H4 (cell line): ENCODE measurements at regions not wholly inside any gene's neighbourhood (a gene's known extent, or its start where the extent isn't known, plus 50 kb on each side); places are given as distances from the start of the nearest gene placed in this dataset.

Experiments
- DNase-seq: peaks from one replicate; pipeline ENCODE4 v3.0.0-alpha.2; 2015; ENCODE audit warnings: low spot score

DNA sequence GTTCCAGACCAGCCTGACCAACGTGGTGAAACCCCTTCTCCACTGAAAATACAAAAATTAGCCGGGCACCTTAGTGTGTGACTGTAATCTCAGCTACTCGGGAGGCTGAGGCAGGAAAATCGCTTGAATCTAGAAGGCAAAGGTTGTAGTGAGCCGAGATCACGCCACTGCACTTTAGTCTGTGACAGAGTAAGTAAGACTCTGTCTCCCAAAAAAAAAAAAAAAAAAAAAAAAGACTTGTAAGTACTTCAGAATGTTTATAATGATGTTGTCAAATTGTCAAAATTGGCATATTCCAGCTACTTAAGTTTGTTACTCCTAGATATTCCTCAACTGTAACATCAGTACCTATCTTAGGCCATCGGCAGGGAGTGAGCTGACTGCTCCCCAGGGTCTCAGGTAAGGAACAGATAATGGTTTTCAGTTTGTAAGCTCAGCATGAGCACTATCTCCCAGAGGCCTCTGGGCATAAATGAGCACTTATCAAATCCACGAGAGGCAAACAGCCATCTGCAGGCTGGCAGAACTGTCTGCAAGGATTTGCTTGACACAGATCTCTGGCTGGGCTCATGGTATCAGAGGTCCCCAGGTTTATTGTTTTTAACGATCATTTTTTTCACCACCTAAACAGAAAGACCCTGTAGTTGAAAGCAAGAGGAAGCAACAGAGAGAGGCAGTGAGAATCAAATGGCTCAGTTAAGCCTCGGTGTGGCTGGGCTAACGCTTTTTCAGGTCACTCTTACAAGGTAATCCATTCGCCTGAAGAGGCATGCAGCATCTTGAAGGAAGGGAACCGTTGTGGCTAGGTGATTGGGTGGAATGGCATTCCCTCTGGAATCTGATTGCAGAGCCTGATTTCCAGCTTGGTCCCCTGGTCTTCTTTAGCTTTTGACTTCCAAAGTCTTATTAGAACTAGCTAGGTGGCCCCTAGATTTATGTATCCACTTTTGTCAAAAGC, 115.9 kb downstream of the LY86 start:
- DNase-seq = no peak

DNA sequence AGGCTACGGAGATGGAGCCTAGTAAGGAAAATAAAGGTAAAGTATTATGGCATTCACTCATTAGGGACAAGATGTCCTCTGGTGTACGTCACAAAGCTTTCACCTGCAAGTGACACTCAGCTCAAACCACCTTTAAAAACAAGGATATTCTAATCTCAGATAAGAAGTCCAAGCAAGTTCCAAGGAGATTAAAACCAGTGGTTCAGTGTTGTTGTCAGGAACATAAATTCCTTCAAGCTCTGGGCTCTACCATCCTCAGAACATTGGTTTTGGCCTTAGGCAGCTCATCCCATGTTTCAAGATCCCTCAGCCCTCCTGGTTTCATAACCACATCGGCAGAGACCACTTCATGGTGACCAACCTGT, 116.5 kb downstream of the LY86 start:
- no peak for DNase-seq

DNA sequence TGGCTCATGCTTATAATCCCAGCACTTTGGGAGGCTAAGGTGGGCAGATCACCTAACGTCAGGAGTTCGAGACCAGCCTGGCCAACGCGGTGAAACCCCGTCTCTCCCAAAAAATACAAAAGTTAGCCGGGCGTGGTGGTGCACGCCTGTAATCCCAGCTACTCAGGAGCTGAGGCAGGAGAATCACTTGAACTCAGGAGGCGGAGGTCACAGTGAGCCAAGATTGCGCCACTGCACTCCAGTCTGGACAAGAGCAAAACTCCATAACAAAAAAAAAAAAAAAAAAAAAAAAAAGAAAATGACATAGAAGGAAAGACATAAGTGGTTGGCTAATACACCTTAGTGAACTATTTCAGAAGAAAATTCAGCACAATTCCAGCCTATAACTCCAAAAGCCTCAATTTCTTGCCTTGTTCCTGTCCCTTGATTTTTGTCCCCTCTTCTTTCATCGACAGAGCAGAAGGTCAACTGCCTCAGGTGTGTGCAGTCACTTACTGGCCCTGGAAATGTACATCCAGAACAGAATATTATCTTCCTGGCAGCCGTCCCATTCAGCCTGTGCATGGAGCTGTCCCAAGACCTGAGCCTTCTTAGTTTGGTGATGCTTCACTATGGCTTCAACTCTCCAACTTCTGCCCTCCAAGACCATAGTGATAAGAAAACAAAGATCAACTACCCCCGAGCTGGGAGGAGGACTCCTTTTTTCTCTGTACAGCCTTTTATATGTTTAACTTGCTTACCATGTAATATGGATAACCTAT, 117.6 kb downstream of the LY86 start:
- DNase-seq = no peak

DNA sequence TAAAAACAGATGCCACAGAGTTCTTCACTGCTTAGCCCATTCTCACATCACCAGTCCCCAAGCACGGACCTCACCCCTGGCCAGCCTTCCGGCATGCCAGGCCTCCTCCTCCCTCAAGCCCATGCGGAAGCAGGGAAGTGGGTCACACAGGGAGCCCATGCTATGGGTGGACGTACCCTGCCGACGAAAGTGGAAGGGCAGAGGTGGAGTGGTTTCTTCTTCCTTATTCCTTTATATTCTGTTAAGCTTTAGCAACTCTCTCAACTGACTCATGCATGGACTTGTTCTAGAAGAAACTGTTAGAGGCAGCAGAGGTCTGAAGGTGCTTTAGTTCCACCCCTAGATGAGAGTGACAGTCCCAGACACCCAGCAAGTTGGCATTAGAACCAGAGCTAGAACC, 118.6 kb downstream of the LY86 start:
- DNase-seq = no peak

DNA sequence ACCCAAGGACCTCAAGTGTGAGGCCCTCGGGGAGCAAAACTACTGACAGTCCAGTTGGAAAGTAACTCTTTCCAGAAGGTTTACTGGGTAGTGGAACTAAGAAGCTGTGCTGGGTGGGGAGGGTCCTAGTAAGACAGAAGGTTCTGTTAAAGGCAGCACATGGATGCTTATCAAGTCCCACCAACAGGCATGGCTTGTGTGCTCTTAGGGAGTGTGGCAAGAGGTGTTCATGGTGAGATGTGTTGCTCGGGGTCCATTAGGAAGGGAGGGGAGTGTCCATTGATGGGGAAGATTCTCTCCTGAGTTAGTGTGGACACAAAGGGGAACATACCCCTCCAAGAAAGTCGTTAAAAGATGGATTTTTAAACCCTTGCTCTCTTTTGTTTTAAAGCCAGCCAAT, 120.6 kb downstream of the LY86 start:
- DNase-seq = no peak

DNA sequence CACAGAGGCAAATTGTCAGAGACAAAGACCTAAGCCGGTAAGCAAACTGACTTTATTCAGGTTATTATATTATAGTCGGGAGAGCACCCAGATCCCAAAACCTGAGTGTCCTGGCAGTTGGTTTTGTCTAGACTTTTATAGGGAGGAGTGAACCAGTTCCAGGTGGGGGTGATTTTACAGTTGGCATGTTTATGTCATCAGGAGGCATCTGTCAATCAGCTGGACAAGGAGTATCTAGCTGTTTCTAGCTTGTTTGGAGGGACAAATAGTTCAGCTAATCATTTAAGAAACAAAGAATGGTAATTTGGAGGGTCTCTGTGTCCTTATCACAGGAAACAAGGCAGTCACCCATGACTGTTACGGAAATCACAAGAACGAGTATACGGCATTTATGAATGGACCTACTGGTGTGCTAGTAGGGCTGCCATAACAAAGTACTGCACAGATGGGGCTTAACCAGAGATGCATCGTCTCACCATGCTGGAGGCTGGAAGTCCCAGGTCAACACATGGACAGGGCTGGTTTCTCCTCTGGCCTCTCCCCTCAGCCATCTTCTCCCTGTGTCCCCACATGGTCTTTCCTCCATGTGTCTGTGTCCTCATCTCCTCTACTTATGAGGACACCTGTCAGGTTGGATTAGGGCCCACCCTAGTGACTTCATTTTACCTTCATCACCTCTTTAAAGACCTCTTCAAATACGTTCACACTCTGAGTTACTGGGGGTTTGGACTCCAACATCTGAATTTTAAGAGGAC, 122.7 kb downstream of the LY86 start:
- no peak for DNase-seq

DNA sequence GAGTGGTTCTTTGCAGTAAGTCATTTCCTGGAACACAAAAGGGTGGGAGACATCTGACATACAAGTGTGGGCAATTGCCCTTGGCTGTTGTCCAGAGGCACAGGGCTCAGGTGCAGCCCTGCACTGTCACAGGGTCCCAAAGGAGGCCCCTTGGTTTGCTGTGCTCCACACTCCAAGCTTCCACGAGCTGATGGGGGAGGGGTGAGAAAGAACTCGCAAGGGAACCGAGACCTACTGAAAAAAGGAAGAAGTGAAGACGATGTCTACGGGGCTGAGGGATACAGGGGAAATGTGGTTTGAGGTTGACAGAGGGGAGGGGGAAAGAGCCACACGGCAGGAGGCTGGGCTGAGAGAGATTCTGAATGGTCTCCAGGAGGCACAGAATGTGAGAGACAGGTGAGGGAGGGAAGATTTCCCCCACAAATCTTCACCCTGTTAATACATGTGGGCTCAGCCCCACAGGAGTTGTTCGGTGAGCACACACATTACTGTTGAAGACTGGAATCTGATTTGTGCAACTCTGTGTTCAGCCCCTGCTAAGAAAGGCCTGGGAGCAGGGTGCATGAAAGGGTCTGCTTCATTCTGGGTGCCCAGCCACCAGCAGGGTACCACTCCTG, 123.4 kb downstream of the LY86 start:
- no peak for DNase-seq

DNA sequence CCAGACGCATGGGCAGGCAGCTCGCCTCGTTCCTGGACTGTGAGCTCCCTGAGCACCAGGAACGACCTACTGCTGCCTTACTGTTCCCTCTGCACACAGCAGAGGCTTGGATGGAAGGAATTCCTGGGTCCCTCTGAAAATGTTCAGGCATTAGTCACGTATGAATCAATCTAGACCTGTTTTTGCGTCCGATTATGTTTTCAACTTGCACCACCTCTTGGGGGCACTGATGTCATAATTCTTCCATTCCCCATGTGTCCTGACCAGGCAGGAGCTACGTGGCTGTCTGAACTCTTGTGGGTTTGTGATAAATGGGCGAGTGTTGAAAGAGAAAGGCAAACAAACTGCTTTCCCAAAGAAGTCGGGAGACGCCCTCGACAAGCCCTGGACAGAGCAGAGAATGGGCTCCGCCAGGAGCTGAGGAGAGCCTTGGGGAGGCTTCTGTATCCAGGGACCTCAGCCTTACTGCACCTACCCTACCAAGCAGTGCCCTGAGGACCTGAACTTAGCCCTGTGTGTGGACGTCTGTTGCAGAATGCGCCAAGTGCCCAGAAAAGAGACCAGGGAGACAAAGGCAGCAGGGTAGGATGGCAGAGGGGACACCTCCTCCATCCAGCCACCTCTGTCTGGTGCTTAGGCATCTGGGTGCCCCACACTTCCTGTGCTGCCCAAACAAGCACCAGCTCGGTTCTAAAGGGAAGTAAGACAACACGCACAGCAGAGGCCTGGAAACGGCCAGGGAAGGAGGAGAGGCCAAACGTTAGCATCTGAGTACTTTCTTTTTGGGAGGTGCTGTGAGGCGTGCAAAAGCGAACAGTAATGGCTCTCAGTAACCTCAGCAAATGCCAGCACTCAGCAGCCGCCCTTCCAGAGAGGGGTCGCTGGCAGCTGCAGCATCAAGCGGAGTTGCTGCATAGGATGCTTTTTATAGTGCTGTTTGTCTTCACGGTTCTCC, 124.2 kb downstream of the LY86 start:
- DNase-seq = peak; percentile 88

DNA sequence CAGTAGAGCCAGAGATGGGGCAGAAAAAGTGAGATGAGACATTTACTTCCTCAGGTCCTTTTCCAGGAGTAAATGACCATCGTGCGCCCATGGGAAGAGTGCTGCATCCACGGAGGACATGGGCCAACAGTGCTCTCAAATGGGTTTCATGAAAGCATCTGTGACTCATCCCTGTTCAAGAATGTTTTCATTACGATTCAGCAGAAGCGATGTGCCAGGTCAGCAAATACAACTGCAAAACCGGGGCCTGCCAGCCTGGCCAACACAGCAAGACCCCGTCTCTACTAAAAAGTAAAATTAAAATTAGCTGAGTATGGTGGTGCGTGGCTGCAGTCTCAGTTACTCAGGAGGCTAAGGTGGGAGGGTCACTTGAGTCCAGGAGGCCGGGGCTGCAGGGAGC, 125.1 kb downstream of the LY86 start:
- DNase-seq = no peak

DNA sequence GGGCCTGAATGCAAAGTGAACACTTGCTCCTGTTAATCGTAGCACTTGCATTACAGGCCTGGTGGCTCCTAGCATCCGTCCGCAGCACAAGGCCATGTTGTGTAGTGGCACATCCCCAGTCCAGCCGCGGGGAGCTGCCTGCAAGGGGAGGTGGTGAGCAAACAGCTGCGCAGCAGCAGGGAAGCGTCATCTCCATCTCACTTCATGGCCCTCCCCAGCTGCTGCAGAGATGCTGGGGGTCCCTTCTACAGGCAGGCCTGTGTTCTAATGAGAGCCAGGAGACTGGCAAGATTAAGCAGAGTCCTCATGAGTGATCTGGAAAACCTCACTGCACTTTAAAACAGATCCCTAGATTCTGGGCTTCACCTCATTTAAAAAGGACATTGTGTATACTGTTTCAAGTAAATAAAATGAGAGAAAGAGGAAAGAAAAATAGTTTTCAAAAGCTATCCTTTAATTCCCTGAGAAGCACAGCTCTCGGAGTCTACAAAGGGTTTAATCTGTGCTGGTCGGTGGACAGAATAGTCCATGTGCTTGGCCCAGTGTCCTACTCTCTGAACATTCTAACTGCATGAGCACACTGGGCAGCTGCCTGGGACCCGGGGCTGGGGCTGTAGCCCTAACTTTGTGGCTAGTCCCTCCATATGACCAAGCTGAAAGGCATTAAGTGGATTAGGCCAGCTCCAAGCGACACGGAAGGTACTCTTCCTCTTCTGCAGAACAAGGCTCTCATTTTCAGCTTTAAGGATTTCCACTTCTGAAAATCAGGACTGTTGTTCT, 125.8 kb downstream of the LY86 start:
- DNase-seq = no peak

DNA sequence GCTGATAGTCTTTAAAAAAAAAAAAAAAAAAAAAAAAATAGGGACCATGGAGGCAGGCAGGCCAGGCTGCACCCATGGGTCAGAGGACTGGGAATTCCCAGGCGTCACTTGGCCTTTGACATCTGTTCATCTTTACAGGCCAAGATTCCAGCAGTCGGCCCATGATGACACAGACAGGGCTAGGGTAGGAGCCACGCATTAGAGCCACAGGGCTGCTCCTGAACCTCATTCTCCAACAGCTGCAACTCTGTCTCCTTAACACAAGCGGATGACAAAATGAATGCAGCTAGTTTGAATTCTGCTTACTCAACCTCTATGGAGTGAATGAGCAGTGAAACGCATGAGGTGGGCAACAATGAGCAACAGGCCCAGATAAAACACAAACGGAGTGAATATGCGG, 126.4 kb downstream of the LY86 start:
- no peak for DNase-seq

DNA sequence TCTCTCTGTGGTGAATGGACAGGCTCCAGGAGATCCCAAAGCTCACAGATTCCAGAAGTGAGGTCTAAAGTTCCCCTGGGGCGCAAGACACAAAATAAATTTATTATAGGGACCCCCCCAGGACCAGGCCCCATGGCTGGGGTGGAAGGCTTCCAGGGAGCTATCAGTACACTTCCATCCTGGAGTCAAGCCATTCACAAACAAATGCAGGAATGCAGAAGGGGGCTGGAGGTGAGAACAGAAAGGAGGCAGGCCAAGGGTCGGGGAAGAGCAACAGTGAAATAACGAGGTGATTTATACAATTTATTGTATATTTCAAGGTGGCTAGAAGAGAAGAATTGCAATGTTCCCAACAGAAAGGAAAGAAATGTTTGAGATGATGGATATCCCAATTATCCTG, 126.9 kb downstream of the LY86 start:
- DNase-seq = no peak

DNA sequence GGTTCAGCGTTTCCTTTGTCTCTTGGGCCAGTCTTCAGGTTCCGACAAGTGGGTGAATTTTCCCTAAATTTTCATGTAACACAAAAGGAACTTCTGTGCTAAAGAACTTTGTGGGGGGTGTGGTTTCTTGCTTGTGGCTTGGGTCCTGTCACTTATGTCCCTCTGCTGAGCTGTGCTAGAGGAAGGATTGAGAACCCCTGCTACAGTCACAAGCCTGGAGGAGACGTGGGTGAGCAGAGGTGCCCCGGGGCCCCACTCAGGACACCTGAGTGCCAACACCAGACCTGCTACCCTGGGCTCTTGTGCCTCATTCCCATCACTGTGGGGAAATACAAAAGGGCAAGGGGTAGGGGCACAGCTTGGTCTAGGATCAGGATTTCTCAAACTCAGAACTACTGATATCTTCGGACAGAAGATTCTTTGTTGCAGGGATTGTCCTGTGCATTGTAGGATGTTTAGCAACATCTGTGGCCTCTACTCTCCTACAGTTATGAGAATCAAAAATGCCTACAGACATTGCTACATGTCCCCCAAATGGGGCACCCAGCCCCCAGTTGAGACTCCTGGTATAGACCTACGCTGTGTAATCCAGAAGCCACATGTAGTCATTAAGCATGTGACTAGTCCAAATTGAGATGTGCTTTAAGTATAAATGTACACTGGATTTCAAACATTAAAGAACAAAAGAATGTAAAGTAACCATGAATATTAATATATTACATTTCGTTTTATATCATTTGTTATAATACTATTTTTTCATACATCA, 128.7 kb downstream of the LY86 start:
- no peak for DNase-seq

DNA sequence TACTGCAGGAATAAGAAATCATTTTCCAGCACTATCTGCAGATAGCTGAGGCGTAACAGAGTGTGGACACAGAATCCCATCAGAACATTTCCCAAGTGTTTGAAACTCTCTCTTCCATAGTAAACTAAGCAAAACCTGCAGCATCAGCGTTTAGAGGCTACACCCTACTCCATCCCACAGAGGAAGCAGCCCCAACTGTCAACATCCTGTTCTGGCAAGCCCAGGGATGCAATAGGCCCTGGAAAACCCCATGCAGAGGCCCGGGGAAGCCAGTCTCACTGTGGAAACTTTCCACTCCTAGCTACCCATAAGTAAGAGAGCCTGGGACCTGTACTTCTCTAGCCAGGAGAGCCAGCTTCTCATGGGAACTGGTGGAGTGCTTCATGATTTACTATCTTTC, 129.4 kb downstream of the LY86 start:
- no peak for DNase-seq

DNA sequence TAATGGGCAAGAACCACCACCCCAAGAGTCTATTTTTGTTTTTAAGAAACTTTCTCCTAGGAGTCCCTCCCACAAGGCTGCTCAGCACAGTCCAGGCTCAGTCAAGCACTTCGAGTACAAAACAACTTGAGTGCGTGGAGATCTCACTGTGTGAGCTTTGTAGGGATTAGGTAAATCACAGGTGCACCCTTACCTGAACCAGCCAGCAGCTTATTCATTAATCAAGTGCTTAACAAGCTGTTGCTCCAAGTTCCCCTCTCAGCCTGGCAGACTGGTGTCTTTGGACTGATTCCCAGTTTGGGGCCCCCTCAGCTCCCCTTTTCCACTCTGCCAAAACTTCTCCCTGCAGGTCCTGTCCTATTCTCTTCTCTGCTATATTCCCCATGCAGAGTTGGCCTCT, 133.1 kb downstream of the LY86 start:
- DNase-seq = no peak

DNA sequence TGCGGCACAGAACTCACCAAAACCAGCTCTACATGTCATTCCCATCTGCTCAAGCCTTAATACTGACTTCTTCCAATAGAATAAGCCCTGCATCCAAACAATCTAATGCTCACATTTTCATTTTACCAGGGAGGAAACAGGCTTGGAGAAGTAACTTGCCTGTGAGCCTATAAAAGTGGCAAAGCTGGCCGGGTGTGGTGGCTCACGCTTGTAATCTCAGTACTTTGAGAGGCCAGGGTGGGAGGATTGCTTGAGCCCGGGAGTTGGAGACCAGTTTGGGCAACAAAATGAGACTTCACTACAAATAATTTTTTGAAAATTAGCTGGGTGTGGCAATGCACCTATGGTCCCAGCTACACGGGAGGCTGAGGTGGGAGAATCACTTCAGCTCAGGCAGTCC, 133.7 kb downstream of the LY86 start:
- no peak for DNase-seq

DNA sequence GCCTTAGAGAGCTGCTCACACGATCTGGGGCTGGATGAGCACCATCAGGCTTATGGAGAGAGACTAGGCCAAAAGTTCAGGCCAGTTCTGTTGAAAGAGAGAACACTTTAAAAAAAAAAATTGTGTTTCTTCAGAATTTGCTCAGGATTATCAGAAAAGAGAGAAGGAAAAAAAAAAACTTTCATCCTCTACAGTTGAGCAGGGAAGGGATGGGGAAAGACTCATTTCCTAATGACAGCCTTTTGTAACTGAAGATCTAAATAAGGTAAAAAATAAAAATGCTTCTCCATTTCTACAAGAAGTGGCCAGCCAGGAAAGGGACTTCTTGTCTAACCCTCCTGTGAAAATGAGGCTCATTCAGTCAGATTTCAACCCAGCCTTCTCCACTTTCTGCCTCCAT, 134.8 kb downstream of the LY86 start:
- no peak for DNase-seq

DNA sequence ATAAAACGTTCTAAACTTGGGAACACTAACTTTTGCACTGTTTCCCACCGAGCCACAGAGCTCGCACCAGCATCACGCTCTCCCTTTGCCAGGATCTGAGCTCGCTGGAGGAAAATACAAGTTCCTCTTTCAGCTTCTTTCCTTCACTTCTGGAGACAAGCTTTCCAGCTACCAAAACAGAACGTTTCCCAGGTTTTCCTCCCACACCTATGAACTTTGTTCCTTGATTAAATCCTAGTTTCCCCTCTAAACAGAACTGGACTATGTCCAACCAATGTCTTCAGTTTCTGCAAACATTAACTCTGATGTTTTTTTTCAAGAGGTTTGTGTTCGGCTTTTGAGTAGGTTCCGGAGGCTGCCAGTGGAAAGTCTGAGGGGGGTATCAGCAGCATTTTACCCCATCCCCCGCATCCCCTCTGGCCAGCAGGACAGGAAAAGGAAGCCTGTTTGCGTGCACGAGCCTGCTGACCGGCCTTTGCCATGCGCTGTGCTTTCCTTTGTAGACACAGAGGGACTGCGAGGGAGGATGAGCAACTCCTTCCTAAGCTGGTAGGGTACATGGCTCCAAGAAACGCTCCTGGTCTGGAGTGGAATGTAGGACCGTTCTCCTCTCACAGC, 135.5 kb downstream of the LY86 start:
- DNase-seq = no peak
